ENCODE measurements at regions not wholly inside any gene's neighbourhood (a gene's known extent, or its start where the extent isn't known, plus 50 kb on each side); places are given as distances from the start of the nearest gene placed in this dataset.

DNA sequence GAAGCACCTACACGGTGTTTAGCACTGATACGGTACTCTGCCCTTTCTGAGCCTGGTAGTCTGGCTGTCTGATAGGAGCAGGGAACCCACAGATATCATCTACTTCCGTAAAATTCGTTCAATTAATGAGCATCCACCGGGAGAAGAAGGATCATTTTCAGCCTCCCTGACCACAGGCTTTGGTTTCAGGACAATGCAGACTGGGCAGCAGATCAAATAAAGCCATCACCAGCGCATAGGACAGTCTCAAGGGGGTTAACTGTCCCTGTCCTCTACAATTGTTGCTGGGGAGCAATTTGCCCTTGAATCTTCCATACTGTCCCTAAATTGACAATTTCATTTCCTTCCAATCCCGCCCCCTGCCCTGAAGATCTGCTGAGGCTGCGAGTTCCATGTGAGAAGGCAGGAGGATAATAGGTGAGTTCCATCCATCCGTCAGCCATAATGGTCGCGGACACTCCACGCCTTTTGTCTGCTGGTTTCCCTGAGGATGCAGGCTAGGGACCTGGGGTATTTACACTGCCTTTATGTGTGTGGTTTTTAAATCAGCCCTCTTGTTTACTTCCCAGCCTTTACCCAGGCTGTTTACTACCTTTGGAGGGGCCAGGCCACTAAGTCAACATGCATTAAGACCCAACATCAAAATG, 110.0 kb downstream of the MYCN start:
- POLR2A ChIA-PET, result no interaction called here

GRCh38 chr2:16049406-16049805, 109.1 kb downstream of the MYCN start:
- Histone ChIP-seq H3K9ac (ENCODE audit: low read length) (no peak overlapping the region), H2AFZ (ENCODE audit: insufficient read depth, low read depth, low read length, poor library complexity, severe bottlenecking) (no peak overlapping the region), H3K4me1 (ENCODE audit: control insufficient read depth in 2 of 2, insufficient read depth in 2 of 2, low read length in 2 of 2) (no peaks in the 10 kb centered on the region), H3K27me3 (replicated peaks in 1 of 4; ENCODE audit: control extremely low read depth in 1 of 4, control insufficient read depth in 3 of 4, insufficient read depth in 4 of 4, low read length in 3 of 4) (no peaks in the 10 kb centered on the region), H4K20me1 (ENCODE audit: control insufficient read depth, insufficient read depth, low read length, poor library complexity, severe bottlenecking) (no peaks in the 10 kb centered on the region), H3K79me2 (ENCODE audit: control insufficient read depth, insufficient read depth, low read length) (no peaks in the 10 kb centered on the region), H3K9me3 (ENCODE audit: control extremely low read depth in 1 of 3, control insufficient read depth in 2 of 3, insufficient read depth in 1 of 3, low read length in 2 of 3) (peaks cover 0 to 3% (median 0%) of the 10 kb centered on the region in 3 donors), H3K4me2 (replicated peaks; ENCODE audit: low read depth, low read length, poor library complexity, severe bottlenecking) (no peak overlapping the region), H3K36me3 (replicated peaks in 1 of 2; ENCODE audit: control extremely low read depth in 1 of 2, control insufficient read depth in 1 of 2, extremely low read depth in 1 of 2, insufficient read depth in 2 of 2, low read length in 1 of 2) (no peaks in the 10 kb centered on the region), H3K4me3 (ENCODE audit: control extremely low read depth in 1 of 5, extremely low read depth in 1 of 5, insufficient read depth in 1 of 5, low read depth in 2 of 5, low read length in 4 of 5) (no peak overlapping the region), H3K27ac (ENCODE audit: low read length in 2 of 2) (no peak overlapping the region)
- ChIA-PET POLR2A (no interaction called here), CTCF (no interaction called here)
- intact Hi-C loops (cut with micrococcal nuclease), result no loop called here
- no peak overlapping the region for H3K4me3 Mint-ChIP-seq
- TF ChIP-seq, protein P1, sequence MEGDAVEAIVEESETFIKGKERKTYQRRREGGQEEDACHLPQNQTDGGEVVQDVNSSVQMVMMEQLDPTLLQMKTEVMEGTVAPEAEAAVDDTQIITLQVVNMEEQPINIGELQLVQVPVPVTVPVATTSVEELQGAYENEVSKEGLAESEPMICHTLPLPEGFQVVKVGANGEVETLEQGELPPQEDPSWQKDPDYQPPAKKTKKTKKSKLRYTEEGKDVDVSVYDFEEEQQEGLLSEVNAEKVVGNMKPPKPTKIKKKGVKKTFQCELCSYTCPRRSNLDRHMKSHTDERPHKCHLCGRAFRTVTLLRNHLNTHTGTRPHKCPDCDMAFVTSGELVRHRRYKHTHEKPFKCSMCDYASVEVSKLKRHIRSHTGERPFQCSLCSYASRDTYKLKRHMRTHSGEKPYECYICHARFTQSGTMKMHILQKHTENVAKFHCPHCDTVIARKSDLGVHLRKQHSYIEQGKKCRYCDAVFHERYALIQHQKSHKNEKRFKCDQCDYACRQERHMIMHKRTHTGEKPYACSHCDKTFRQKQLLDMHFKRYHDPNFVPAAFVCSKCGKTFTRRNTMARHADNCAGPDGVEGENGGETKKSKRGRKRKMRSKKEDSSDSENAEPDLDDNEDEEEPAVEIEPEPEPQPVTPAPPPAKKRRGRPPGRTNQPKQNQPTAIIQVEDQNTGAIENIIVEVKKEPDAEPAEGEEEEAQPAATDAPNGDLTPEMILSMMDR (IDR thresholded peaks at IDR 0.05), result no peak
- TF ChIP-seq EZH2 (IDR thresholded peaks at IDR 0.05; ENCODE audit: borderline replicate concordance, insufficient read depth, low read depth, low read length, poor library complexity, severe bottlenecking), result no peak
- 96% methylated on average over 3 of the region's 7 CpGs for WGBS (ENCODE audit: insufficient coverage)
- DNase-seq (no peak), ATAC-seq (ENCODE audit: low read depth) (no peak)
- H3K9me3 Mint-ChIP-seq (ENCODE audit: insufficient read depth), result peaks cover 3% of the 10 kb centered on the region
- H3K27me3 Mint-ChIP-seq, result peaks cover 8% of the 10 kb centered on the region
- H3K4me1 Mint-ChIP-seq, result no peaks in the 10 kb centered on the region
- H3K27ac Mint-ChIP-seq, result no peak overlapping the region

More for the DNA sequence above, 110.0 kb downstream of the MYCN start:
- no peaks in the 10 kb centered on the region for H3K4me1 Mint-ChIP-seq
- no peak overlapping the region for H3K27ac Mint-ChIP-seq
- H3K27me3 Mint-ChIP-seq, result peaks cover 8% of the 10 kb centered on the region
- TF ChIP-seq, protein P1 (IDR thresholded peaks at IDR 0.05), result no peak
- TF ChIP-seq EZH2 (IDR thresholded peaks at IDR 0.05; ENCODE audit: borderline replicate concordance, insufficient read depth, low read depth, low read length, poor library complexity, severe bottlenecking), result no peak
- H3K27me3 ChIP-seq (replicated peaks in 1 of 4; ENCODE audit: control extremely low read depth in 1 of 4, control insufficient read depth in 3 of 4, insufficient read depth in 4 of 4, low read length in 3 of 4), result no peaks in the 10 kb centered on the region
- no peaks in the 10 kb centered on the region for H3K36me3 ChIP-seq (replicated peaks in 1 of 2; ENCODE audit: control extremely low read depth in 1 of 2, control insufficient read depth in 1 of 2, extremely low read depth in 1 of 2, insufficient read depth in 2 of 2, low read length in 1 of 2)
- no peak overlapping the region for H3K4me3 Mint-ChIP-seq
- no peak overlapping the region for H3K4me3 ChIP-seq (ENCODE audit: control extremely low read depth in 1 of 5, extremely low read depth in 1 of 5, insufficient read depth in 1 of 5, low read depth in 2 of 5, low read length in 4 of 5)
- no peak overlapping the region for H3K27ac ChIP-seq (ENCODE audit: low read length in 2 of 2)
- H3K9me3 ChIP-seq (ENCODE audit: control extremely low read depth in 1 of 3, control insufficient read depth in 2 of 3, insufficient read depth in 1 of 3, low read length in 2 of 3), result peaks cover 0 to 3% (median 0%) of the 10 kb centered on the region in 3 donors
- peaks cover 3% of the 10 kb centered on the region for H3K9me3 Mint-ChIP-seq (ENCODE audit: insufficient read depth)
- no peak overlapping the region for H3K9ac ChIP-seq (ENCODE audit: low read length)
- 93% methylated on average over 9 of the region's 12 CpGs for WGBS (ENCODE audit: insufficient coverage)
- no peak for DNase-seq
- H4K20me1 ChIP-seq (ENCODE audit: control insufficient read depth, insufficient read depth, low read length, poor library complexity, severe bottlenecking), result no peaks in the 10 kb centered on the region
- no peak overlapping the region for H3K4me2 ChIP-seq (replicated peaks; ENCODE audit: low read depth, low read length, poor library complexity, severe bottlenecking)
- CTCF ChIA-PET, result no interaction called here
- no peaks in the 10 kb centered on the region for H3K79me2 ChIP-seq (ENCODE audit: control insufficient read depth, insufficient read depth, low read length)
- no peak for ATAC-seq (ENCODE audit: low read depth)
- no peak overlapping the region for H2AFZ ChIP-seq (ENCODE audit: insufficient read depth, low read depth, low read length, poor library complexity, severe bottlenecking)
- intact Hi-C loops (cut with micrococcal nuclease), result no loop called here
- no peaks in the 10 kb centered on the region for H3K4me1 ChIP-seq (ENCODE audit: control insufficient read depth in 2 of 2, insufficient read depth in 2 of 2, low read length in 2 of 2)

Data from B cell (primary cell).